ENCODE measurements at regions not wholly inside any gene's neighbourhood (a gene's known extent, or its start where the extent isn't known, plus 50 kb on each side); places are given as distances from the start of the nearest gene placed in this dataset.

DNA sequence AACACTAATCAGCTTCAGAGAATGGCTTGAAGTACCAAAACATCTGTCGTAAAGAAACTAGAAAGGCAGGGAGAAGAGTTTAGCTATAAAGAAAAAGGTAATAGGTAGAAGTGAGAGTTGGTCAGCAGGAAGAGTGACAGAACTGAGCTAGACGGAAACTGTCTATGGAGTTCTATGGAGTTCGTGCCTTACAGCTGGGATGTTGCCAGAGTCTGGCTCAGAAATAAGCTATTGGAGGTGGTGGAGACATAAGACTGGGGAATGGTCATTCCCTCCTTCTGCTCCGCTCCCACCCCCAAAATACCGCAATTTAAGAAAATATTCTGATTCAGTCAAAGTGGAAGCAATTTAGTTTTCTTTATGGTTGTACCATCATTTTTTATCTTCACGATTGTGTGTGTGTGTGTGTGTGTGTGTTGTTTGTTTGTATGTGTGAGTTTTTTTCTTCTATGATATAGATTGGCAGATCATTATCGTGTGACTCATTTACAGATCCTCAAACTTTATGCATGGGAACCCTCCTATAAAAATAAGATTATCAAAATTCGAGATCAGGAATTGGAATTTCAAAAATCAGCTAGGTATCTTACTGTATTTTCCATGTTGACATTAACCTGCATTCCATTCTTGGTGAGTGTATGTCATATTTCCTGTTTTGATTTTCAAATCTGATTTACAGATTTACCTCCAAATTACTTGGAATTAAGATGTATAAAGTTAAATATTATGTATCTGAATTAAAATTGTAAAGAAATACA is 79.0 kb downstream of the HSPA13 start (continued):
- TF ChIP-seq EGR1 (IDR thresholded peaks at IDR 0.05; ENCODE audit: low read depth in 2 of 2): no peak
- TF ChIP-seq, protein P1, sequence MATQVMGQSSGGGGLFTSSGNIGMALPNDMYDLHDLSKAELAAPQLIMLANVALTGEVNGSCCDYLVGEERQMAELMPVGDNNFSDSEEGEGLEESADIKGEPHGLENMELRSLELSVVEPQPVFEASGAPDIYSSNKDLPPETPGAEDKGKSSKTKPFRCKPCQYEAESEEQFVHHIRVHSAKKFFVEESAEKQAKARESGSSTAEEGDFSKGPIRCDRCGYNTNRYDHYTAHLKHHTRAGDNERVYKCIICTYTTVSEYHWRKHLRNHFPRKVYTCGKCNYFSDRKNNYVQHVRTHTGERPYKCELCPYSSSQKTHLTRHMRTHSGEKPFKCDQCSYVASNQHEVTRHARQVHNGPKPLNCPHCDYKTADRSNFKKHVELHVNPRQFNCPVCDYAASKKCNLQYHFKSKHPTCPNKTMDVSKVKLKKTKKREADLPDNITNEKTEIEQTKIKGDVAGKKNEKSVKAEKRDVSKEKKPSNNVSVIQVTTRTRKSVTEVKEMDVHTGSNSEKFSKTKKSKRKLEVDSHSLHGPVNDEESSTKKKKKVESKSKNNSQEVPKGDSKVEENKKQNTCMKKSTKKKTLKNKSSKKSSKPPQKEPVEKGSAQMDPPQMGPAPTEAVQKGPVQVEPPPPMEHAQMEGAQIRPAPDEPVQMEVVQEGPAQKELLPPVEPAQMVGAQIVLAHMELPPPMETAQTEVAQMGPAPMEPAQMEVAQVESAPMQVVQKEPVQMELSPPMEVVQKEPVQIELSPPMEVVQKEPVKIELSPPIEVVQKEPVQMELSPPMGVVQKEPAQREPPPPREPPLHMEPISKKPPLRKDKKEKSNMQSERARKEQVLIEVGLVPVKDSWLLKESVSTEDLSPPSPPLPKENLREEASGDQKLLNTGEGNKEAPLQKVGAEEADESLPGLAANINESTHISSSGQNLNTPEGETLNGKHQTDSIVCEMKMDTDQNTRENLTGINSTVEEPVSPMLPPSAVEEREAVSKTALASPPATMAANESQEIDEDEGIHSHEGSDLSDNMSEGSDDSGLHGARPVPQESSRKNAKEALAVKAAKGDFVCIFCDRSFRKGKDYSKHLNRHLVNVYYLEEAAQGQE (IDR thresholded peaks at IDR 0.05): no peak

DNA sequence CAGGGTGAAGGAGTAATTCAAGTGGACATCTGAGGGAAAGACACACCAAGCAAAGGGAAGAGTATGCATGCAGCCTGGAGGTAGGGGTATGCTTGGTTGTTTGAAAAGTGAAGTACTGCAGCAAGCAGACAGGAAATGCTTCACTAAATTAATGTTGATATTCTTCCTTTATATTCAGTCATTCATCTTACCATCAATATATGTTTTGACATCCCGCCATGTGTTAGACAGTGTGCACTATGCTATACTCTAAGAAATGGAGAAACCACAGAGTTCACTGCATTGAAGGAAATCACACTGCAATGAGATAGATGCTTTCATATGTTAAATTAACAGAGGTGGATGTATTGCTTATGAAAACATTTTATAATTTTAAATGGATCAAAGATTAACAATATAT is 82.9 kb downstream of the HSPA13 start:
- Histone ChIP-seq H3K4me3 (ENCODE audit: low read depth in 1 of 3, low read length in 3 of 3) (no peak overlapping the region), H3K4me1 (ENCODE audit: control insufficient read depth in 4 of 4, insufficient read depth in 4 of 4, low read length in 3 of 4) (no peaks in the 10 kb centered on the region), H3K9me3 (ENCODE audit: control insufficient read depth in 4 of 4, low read length in 3 of 4) (no peaks in the 10 kb centered on the region), H3K27me3 (ENCODE audit: control insufficient read depth in 4 of 4, insufficient read depth in 4 of 4, low read length in 3 of 4) (no peaks in the 10 kb centered on the region), H3K9ac (ENCODE audit: low read depth in 1 of 2, low read length in 2 of 2) (no peak overlapping the region), H3K27ac (ENCODE audit: low read depth in 1 of 2, low read length in 2 of 2) (no peak overlapping the region), H3K36me3 (ENCODE audit: control insufficient read depth in 4 of 4, insufficient read depth in 3 of 4, low read depth in 1 of 4, low read length in 3 of 4) (no peaks in the 10 kb centered on the region)
- no peak for DNase-seq (ENCODE audit: low spot score)
- 89% methylated on average over 1 of the region's 1 CpG for WGBS
- TF ChIP-seq EGR1 (IDR thresholded peaks at IDR 0.05; ENCODE audit: low read depth in 2 of 2) (no peak), HNF4A (conservative IDR thresholded peaks at IDR 0.05) (no peak), YY1 (IDR thresholded peaks at IDR 0.05) (no peak), RAD21 (IDR thresholded peaks at IDR 0.05) (no peak), FOXA1 (IDR thresholded peaks at IDR 0.05) (no peak), MAX (IDR thresholded peaks at IDR 0.05) (no peak), ZBTB33 (IDR thresholded peaks at IDR 0.05) (no peak), TAF1 (conservative IDR thresholded peaks at IDR 0.05) (no peak), JUND (IDR thresholded peaks at IDR 0.05) (no peak), ATF3 (IDR thresholded peaks at IDR 0.05) (no peak), GABPA (IDR thresholded peaks at IDR 0.05 in 1 of 2, conservative IDR thresholded peaks at IDR 0.05 in 1 of 2) (no peak), FOXA2 (IDR thresholded peaks at IDR 0.05) (no peak), HNF4G (IDR thresholded peaks at IDR 0.05) (no peak), SP1 (IDR thresholded peaks at IDR 0.05) (no peak), NR2F2 (IDR thresholded peaks at IDR 0.05) (no peak)
- TF ChIP-seq, protein P1 (IDR thresholded peaks at IDR 0.05): no peak
- TF ChIP-seq, protein P2, sequence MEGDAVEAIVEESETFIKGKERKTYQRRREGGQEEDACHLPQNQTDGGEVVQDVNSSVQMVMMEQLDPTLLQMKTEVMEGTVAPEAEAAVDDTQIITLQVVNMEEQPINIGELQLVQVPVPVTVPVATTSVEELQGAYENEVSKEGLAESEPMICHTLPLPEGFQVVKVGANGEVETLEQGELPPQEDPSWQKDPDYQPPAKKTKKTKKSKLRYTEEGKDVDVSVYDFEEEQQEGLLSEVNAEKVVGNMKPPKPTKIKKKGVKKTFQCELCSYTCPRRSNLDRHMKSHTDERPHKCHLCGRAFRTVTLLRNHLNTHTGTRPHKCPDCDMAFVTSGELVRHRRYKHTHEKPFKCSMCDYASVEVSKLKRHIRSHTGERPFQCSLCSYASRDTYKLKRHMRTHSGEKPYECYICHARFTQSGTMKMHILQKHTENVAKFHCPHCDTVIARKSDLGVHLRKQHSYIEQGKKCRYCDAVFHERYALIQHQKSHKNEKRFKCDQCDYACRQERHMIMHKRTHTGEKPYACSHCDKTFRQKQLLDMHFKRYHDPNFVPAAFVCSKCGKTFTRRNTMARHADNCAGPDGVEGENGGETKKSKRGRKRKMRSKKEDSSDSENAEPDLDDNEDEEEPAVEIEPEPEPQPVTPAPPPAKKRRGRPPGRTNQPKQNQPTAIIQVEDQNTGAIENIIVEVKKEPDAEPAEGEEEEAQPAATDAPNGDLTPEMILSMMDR (IDR thresholded peaks at IDR 0.05; ENCODE audit: low read depth, low read length, missing input control): no peak
